HEK293T (cell line): ENCODE measurements at regions not wholly inside any gene's neighbourhood (a gene's known extent, or its start where the extent isn't known, plus 50 kb on each side); places are given as distances from the start of the nearest gene placed in this dataset.

Experiments used
- CTCF ChIA-PET: fragments of 350-600 bp; formaldehyde crosslinking; extraction: SDS; loops from one replicate; lab custom pipeline; 2021; ENCODE audit warnings: antibody characterized with exemption, inconsistent platforms; lab: Yijun Ruan, JAX
- POLR2A ChIA-PET: fragments of 350-600 bp; formaldehyde crosslinking; extraction: SDS; loops from one replicate; lab custom pipeline; 2020; ENCODE audit warnings: antibody characterized with exemption, inconsistent platforms; lab: Yijun Ruan, JAX
- DNase-seq: peaks from one replicate; pipeline ENCODE4 v3.0.0; 2012; ENCODE audit warnings: mixed read lengths; ENCODE audit errors: extremely low spot score
- ARNT ChIP-seq: fragments of 450-650 bp; IDR thresholded peaks from 2 replicates; pipeline ENCODE4 v1.6.1; 2017; ENCODE audit warnings: mild to moderate bottlenecking
- BHLHE40 ChIP-seq: fragments of 450-650 bp; IDR thresholded peaks from 2 replicates; pipeline ENCODE4 v1.6.1; 2016; ENCODE audit warnings: mild to moderate bottlenecking, moderate library complexity, borderline replicate concordance
- CTBP1 ChIP-seq: fragments of 450-650 bp; IDR thresholded peaks from 2 replicates; pipeline ENCODE4 v1.6.1; 2016; ENCODE audit warnings: borderline replicate concordance
- ELF4 ChIP-seq: fragments of 450-650 bp; IDR thresholded peaks from 2 replicates; pipeline ENCODE4 v1.6.1; 2017; ENCODE audit warnings: antibody characterized with exemption
- FOXA1 ChIP-seq: fragments of 450-650 bp; IDR thresholded peaks from 2 replicates; pipeline ENCODE4 v1.6.1; 2016; ENCODE audit warnings: mild to moderate bottlenecking
- FOXK2 ChIP-seq: fragments of 450-650 bp; IDR thresholded peaks from 2 replicates; pipeline ENCODE4 v1.6.1; 2016; ENCODE audit warnings: mild to moderate bottlenecking
- FOXM1 ChIP-seq: fragments of 450-650 bp; IDR thresholded peaks from 2 replicates; pipeline ENCODE4 v1.6.1; 2017; ENCODE audit warnings: mild to moderate bottlenecking, borderline replicate concordance
- HDGF ChIP-seq: fragments of 450-650 bp; IDR thresholded peaks from 2 replicates; pipeline ENCODE4 v1.6.1; 2017; ENCODE audit warnings: antibody characterized with exemption, borderline replicate concordance
- L3MBTL2 ChIP-seq: fragments of 450-650 bp; conservative IDR thresholded peaks from 2 replicates; pipeline ENCODE4 v1.6.1; 2016; ENCODE audit warnings: mild to moderate bottlenecking
- LEF1 ChIP-seq: fragments of 450-650 bp; IDR thresholded peaks from 2 replicates; pipeline ENCODE4 v1.6.1; 2017; ENCODE audit warnings: mild to moderate bottlenecking, borderline replicate concordance
- NFRKB ChIP-seq: fragments of 450-650 bp; IDR thresholded peaks from 2 replicates; pipeline ENCODE4 v1.6.1; 2016; ENCODE audit warnings: mild to moderate bottlenecking, moderate library complexity
- SP1 ChIP-seq: fragments of 450-650 bp; IDR thresholded peaks from 2 replicates; pipeline ENCODE4 v1.6.1; 2017
- SUZ12 ChIP-seq: fragments of 450-650 bp; IDR thresholded peaks from 2 replicates; pipeline ENCODE4 v1.6.1; 2016; ENCODE audit warnings: mild to moderate bottlenecking
- TARDBP ChIP-seq: fragments of 450-650 bp; IDR thresholded peaks from 2 replicates; pipeline ENCODE4 v1.6.1; 2016
- ZNF384 ChIP-seq: fragments of 450-650 bp; IDR thresholded peaks from 2 replicates; pipeline ENCODE4 v1.6.1; 2016
- TF ChIP-seq, protein P1 (sequence below): fragments of 450-650 bp; IDR thresholded peaks from 2 replicates; pipeline ENCODE4 v1.6.1; 2016

DNA sequence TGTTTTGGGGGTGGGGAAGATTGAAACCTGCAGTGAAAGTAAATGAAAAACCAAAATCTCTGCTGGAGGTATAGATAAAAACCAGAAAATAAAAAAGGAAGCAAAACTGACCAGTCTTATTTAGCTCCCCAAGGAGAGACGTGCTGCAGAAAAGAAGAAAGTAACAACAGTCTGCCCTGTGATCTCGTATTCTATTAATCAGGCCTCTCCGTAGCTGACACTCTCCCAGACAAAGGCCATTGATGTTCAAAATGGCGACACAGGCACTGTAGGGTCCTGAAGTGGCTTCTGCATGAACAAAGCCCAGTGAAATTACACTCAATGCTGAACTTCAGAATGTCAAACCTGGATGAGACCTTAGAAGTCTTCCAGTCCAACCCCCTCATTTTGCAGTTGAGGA lies 106.6 kb downstream of the NXPE2 start:
- CTCF ChIA-PET = interaction anchor here (1.0 kb wide), 1 partner anchor 11 kb away, joined by 4 read pairs; no protein-coding TSS in a partner anchor
- POLR2A ChIA-PET = no interaction called here
- TF ChIP-seq BHLHE40 = no peak
- no peak for TF ChIP-seq FOXM1
- no peak for DNase-seq

DNA sequence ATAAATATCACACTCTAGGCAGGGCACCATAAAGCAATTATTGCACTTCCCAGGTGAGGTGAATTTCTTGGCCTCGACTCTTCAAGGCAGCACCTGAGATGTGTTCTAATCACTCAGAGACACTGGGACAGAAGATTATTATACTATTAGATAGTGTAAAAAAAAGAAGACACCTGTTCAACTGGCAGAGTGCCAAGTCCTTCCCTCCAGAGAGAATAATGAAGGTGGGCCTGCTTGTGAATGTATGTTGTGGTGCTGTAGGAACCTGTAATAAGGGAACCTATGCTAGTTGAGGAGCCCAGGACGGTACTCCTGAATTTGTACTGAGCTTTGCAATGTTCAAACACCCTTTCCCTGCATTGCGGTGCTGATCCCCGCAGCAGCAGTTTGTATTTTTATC lies 107.5 kb downstream of the NXPE2 start:
- no peak for DNase-seq
- TF ChIP-seq CTBP1 = no peak
- TF ChIP-seq LEF1 = no peak
- no peak for TF ChIP-seq SUZ12
- TF ChIP-seq ELF4 = no peak
- TF ChIP-seq, protein P1, sequence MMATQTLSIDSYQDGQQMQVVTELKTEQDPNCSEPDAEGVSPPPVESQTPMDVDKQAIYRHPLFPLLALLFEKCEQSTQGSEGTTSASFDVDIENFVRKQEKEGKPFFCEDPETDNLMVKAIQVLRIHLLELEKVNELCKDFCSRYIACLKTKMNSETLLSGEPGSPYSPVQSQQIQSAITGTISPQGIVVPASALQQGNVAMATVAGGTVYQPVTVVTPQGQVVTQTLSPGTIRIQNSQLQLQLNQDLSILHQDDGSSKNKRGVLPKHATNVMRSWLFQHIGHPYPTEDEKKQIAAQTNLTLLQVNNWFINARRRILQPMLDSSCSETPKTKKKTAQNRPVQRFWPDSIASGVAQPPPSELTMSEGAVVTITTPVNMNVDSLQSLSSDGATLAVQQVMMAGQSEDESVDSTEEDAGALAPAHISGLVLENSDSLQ = no peak
- TF ChIP-seq HDGF = no peak
- no peak for TF ChIP-seq FOXA1
- TF ChIP-seq FOXK2 = no peak
- TF ChIP-seq TARDBP = no peak
- no peak for TF ChIP-seq L3MBTL2
- TF ChIP-seq SP1 = no peak
- TF ChIP-seq FOXM1 = no peak
- TF ChIP-seq BHLHE40 = no peak
- CTCF ChIA-PET = no interaction called here
- POLR2A ChIA-PET = no interaction called here

DNA sequence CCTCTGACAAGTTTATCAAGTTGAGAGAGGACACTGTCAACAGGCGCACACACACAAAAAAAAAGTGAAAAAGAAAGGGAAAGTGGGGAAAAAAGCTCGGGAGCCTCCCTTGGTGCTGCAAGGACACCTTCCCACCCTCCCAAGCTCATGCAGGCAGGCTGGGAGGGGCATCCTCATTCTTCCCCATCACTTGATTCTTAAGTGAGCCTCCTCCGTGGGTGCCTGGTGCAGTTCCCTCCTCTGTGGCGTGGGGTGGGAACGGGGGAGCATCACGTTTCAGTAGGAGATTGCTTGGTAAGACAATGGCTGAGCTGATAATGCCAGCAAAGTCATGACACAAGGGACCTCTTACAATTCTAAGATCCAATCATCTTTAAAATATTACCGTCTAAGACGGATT lies 108.8 kb downstream of the NXPE2 start:
- ChIA-PET POLR2A (no interaction called here), CTCF (no interaction called here)
- TF ChIP-seq L3MBTL2 = no peak
- TF ChIP-seq BHLHE40 = no peak
- TF ChIP-seq FOXK2 = no peak
- TF ChIP-seq SUZ12 = no peak
- TF ChIP-seq LEF1 = no peak
- no peak for TF ChIP-seq ZNF384
- no peak for TF ChIP-seq ELF4
- no peak for TF ChIP-seq TARDBP
- TF ChIP-seq SP1 = no peak
- TF ChIP-seq, protein P1 = no peak
- no peak for TF ChIP-seq HDGF
- TF ChIP-seq ARNT = no peak
- TF ChIP-seq FOXA1 = no peak
- TF ChIP-seq NFRKB = no peak
- no peak for TF ChIP-seq FOXM1
- no peak for TF ChIP-seq CTBP1
- DNase-seq = no peak

DNA sequence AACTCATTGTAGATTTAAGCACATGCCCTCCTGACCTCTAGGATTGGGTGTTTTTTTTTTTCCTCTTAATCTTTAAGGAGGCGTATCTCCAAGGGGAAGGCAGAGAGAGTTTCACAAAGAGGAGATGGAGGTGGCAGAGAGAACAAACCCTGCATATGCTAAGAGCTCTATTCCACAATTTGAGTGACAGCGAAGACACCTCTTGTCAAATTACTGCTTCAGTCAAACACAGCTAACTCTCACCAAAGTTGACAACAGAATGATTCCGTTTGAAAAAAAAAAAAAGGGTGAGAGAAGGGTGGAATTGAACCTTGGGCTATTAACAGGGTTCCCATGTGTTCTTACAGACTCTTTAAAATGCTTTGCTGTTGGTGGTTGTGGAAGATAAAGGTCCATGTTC lies 112.6 kb downstream of the NXPE2 start:
- TF ChIP-seq HDGF (no peak), L3MBTL2 (no peak), LEF1 (no peak)
- CTCF ChIA-PET = no interaction called here
- POLR2A ChIA-PET = no interaction called here
- DNase-seq = no peak

DNA sequence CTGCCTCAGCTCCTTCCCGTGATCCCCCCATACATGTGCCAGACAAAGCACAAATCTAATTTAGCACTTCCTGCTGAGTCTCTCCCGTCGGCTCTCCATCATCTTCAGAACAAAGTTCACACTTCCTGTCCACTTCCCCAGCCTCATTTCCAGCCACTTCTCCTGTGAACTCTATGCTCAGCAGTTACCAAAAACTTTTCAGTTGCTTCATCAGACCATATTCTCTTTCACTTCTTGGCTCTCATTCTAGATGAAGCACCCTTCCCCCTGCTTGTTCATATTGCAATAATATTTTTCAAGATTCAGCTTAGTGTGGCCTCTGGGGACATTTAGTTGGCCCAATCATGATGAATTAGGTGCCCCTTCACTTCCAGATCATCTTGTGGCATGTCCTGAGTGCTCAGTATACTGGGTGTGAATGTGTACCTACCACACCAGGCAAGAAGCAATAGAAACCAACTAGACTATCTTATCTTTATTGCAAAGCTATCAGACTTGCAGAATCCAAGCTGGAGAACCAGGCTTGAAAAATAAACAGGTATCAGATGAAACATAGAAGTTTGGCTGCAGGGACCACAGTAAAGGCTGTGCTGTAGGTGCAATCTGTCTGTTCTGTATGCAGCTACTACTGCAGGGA lies 115.8 kb downstream of the NXPE2 start:
- no peak for DNase-seq
- TF ChIP-seq BHLHE40 (no peak), SP1 (no peak), ZNF384 (no peak), ELF4 (no peak), CTBP1 (no peak), FOXA1 (no peak), FOXM1 (no peak), ARNT (no peak), TARDBP (no peak), L3MBTL2 (no peak)
- TF ChIP-seq, protein P1 = no peak
- CTCF ChIA-PET = interaction anchor here (0.7 kb wide), 1 partner anchor 11 kb away, joined by 4 read pairs; no protein-coding TSS in a partner anchor
- POLR2A ChIA-PET = no interaction called here

DNA sequence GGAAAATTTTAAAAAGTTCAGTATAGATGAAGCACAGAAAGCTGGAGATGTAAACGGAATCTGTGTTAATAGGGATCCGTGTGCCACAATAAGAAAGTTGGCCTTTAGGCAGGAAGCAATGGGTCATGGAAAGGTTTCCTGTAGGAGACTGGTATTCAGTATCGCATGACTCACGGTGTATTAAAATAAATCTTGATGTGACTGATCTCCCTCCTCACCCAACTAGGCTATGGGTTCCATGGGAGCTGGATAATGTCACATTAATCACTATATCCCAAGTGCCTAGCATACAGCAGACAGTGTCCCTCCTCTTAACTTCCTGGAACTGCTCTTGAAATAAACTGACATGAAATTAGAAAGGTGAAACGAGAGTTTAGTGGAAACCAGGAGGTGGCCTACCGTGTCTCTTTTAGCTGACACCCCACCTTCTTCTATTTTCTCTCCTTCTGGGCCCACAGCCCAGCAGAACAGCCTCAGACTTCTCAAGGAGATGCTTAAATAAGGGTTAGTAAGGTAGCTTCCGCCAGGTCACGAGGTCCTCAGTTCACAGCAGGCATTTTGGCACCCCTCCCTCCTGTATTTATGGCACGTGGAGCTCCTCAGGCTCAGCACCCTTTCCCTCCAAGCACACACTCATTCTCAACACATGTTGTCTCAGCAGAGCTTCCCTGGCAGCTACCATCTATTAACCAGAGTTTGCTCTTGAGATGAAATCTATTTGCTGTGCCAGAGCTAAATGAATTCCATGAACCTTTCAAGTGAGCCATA lies 118.8 kb downstream of the NXPE2 start:
- TF ChIP-seq ELF4 = no peak
- no peak for TF ChIP-seq SP1
- no peak for TF ChIP-seq FOXK2
- TF ChIP-seq SUZ12 = no peak
- no peak for TF ChIP-seq L3MBTL2
- TF ChIP-seq BHLHE40 = no peak
- no peak for TF ChIP-seq CTBP1
- TF ChIP-seq NFRKB = no peak
- TF ChIP-seq, protein P1 = no peak
- TF ChIP-seq ZNF384 = no peak
- no peak for TF ChIP-seq ARNT
- no peak for TF ChIP-seq HDGF
- no peak for TF ChIP-seq FOXM1
- no peak for TF ChIP-seq LEF1
- no peak for TF ChIP-seq TARDBP
- POLR2A ChIA-PET = no interaction called here
- no peak for DNase-seq
- CTCF ChIA-PET = interaction anchor here (1.0 to 1.1 kb wide), 2 partner anchors 14 to 23 kb away, joined by 3 read pairs; no protein-coding TSS in a partner anchor
